Activated CD4-positive, alpha-beta memory T cell treated with anti-CD3 and anti-CD28 coated beads, Interleukin-2, amount 10 ng/mL, durations not matched to agents 7 days and 5 days (primary cell): ENCODE measurements at regions not wholly inside any gene's neighbourhood (a gene's known extent, or its start where the extent isn't known, plus 50 kb on each side); places are given as distances from the start of the nearest gene placed in this dataset.
"Not testable (repeated sequence)": the region's sequence is repeated elsewhere in the genome, so short reads cannot be mapped to it uniquely, and the experiment has no call there.

Experiments
- CTCF ChIA-PET: fragments of 350-600 bp; sonication (Branson Sonifier 250); formaldehyde crosslinking; loops from one replicate; lab custom pipeline; 2021; ENCODE audit warnings: antibody characterized with exemption, inconsistent platforms; lab: Charles Lee
- POLR2A ChIA-PET: fragments of 350-600 bp; sonication (Branson Sonifier 250); formaldehyde crosslinking; loops from one replicate; lab custom pipeline; 2021; ENCODE audit warnings: antibody characterized with exemption; lab: Charles Lee
- DNase-seq: peaks from one replicate; pipeline ENCODE4 v3.0.0-alpha.2; 2020
- H3K27ac Mint-ChIP-seq: one replicate; pipeline ENCODE4 v1.8.0; 2021; ENCODE audit warnings: mild to moderate bottlenecking, mixed read lengths
- H3K27me3 Mint-ChIP-seq: one replicate; pipeline ENCODE4 v1.8.0; 2021; ENCODE audit warnings: mixed read lengths
- H3K36me3 Mint-ChIP-seq: one replicate; pipeline ENCODE4 v1.8.0; 2021; ENCODE audit warnings: low read depth, mixed read lengths
- H3K4me1 Mint-ChIP-seq: one replicate; pipeline ENCODE4 v1.8.0; 2021; ENCODE audit warnings: mixed read lengths
- H3K4me3 Mint-ChIP-seq: one replicate; pipeline ENCODE4 v1.8.0; 2021; ENCODE audit warnings: mild to moderate bottlenecking, mixed read lengths
- H3K9me3 Mint-ChIP-seq: one replicate; pipeline ENCODE4 v1.8.0; 2021; ENCODE audit warnings: mixed read lengths

GRCh38 chrX:114038358-114038757, 545.5 kb upstream of the HTR2C start:
- Mint-ChIP-seq H3K36me3 (no peaks in the 10 kb centered on the region), H3K27me3 (no peaks in the 10 kb centered on the region), H3K9me3 (no peaks in the 10 kb centered on the region), H3K4me1 (no peaks in the 10 kb centered on the region), H3K27ac (no peak overlapping the region), H3K4me3 (no peak overlapping the region)
- ChIA-PET CTCF (no interaction called here), POLR2A (no interaction called here)
- DNase-seq, result no peak

DNA sequence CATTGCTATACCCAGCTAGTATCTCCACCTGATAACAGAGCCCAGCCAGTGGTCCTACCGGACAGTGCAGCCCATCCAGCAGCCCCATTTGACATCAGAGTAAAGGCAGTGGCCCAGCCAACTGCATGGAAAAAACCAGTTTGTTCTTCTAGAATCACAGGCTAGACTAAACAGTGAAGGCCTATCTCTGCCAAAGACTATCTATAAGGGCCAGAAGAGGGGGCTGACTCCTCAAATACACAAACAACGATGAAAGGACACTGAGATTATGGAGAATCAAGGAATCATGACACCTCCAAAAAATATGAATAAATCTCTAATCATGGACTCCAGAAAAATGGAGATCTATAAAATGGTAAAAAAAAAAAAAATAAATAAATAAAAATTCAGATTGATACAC, 546.4 kb upstream of the HTR2C start:
- no peaks in the 10 kb centered on the region for H3K27me3 Mint-ChIP-seq
- ChIA-PET CTCF (no interaction called here), POLR2A (no interaction called here)
- no peak for DNase-seq
- H3K9me3 Mint-ChIP-seq, result no peaks in the 10 kb centered on the region
- H3K36me3 Mint-ChIP-seq, result no peaks in the 10 kb centered on the region
- H3K4me3 Mint-ChIP-seq, result no peak overlapping the region
- H3K27ac Mint-ChIP-seq, result no peak overlapping the region
- H3K4me1 Mint-ChIP-seq, result no peaks in the 10 kb centered on the region

DNA sequence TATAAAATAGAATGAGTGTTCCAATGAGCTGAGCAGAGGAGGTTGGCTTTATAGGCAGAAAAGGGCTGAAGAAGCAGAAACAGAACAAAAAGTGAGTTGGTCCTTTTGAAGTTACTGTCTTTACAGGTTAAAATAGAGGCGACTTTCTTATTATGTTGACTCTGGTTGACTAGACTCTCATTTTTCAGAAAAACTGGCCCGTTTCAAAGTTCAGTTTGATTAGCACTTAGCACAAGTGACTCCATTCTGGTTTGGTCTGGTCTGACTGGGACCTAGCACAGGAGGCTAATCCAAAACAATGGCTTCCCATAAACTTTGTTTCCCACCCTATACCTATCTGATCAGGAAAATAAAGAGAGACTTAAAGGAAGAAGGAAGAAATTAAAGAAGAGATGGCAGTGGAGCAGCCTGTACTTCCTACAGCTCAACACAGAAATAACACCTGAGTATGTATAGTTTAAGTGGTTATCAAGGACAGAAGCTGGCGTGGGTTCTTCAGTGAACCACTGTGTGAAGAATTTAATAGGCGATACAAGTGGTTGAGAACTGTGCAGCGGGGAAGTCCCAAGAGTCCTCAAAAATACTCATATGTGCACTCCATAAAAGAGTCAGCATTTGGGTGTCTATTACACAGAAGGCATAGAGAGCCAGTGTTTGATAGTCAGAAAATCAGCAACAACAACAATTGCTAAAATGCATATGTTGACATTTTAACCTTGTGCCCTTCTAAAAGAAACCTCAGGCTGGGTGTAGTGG, 554.8 kb upstream of the HTR2C start:
- CTCF ChIA-PET, result no interaction called here
- Mint-ChIP-seq H3K36me3 (no peaks in the 10 kb centered on the region), H3K4me3 (no peak overlapping the region), H3K4me1 (no peaks in the 10 kb centered on the region), H3K27ac (no peak overlapping the region), H3K27me3 (no peaks in the 10 kb centered on the region), H3K9me3 (peaks cover 2% of the 10 kb centered on the region)
- POLR2A ChIA-PET, result no interaction called here
- DNase-seq, result no peak

- no peak overlapping the region for H3K27ac Mint-ChIP-seq
- ChIA-PET POLR2A (no interaction called here), CTCF (no interaction called here)
- no peaks in the 10 kb centered on the region for H3K27me3 Mint-ChIP-seq
- H3K9me3 Mint-ChIP-seq, result no peaks in the 10 kb centered on the region
- DNase-seq, result no peak
- H3K4me1 Mint-ChIP-seq, result no peaks in the 10 kb centered on the region
- no peaks in the 10 kb centered on the region for H3K36me3 Mint-ChIP-seq
- no peak overlapping the region for H3K4me3 Mint-ChIP-seq
Observed at GRCh38 chrX:114017086-114017485, 566.8 kb upstream of the HTR2C start.

DNA sequence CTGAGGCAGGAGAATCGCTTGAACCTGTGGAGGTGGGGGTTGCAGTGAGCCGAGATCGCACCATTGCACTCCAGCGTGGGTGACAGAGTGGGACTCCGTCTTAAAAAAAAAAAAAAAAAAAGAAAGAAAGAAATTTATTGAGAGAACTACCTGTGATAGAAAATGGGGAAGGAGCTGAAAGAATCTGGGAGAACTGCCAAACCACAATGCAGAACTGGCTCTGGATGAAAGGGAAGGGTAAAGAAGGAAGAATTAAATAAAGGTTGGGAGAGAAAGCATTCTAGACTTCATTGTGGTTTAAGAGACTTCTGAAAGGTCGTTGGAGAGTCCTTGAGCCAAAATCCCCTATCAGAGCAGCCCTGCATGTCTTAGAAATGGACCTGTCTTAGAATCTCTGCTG, 567.9 kb upstream of the HTR2C start:
- POLR2A ChIA-PET, result no interaction called here

GRCh38 chrX:114006664-114007063, 577.2 kb upstream of the HTR2C start:
- Mint-ChIP-seq H3K27ac (no peak overlapping the region), H3K9me3 (peaks cover 4% of the 10 kb centered on the region), H3K4me3 (no peak overlapping the region), H3K4me1 (no peaks in the 10 kb centered on the region), H3K27me3 (no peaks in the 10 kb centered on the region), H3K36me3 (no peaks in the 10 kb centered on the region)
- ChIA-PET CTCF (no interaction called here), POLR2A (no interaction called here)
- no peak for DNase-seq

More for the DNA sequence above, 567.9 kb upstream of the HTR2C start:
- H3K27ac Mint-ChIP-seq, result no peak overlapping the region
- H3K4me1 Mint-ChIP-seq, result no peaks in the 10 kb centered on the region
- no peak overlapping the region for H3K4me3 Mint-ChIP-seq
- no peak for DNase-seq
- no peaks in the 10 kb centered on the region for H3K27me3 Mint-ChIP-seq
- no peaks in the 10 kb centered on the region for H3K36me3 Mint-ChIP-seq
- CTCF ChIA-PET, result no interaction called here
- H3K9me3 Mint-ChIP-seq, result no peaks in the 10 kb centered on the region

DNA sequence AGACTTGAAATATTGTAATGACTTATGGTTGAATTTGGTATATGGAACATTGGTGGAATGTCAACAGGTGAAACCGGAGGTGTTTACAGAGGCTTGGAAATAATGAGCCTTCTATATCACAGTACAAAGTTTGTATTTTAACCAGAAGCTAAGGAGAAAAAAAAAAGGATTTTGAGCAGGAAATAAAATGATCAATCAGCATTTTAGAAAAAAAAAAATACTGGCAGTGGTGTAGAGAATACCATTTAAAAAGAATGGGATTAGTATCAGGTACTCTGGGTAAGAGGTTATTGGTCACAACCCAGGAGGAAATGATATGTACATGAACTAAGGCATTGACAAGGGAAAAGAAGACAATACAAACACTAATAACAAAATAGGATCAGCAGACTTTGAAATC, 587.1 kb upstream of the HTR2C start:
- ChIA-PET POLR2A (no interaction called here), CTCF (no interaction called here)
- H3K9me3 Mint-ChIP-seq, result peaks cover 4% of the 10 kb centered on the region
- no peak overlapping the region for H3K27ac Mint-ChIP-seq
- H3K4me1 Mint-ChIP-seq, result no peaks in the 10 kb centered on the region
- no peaks in the 10 kb centered on the region for H3K36me3 Mint-ChIP-seq
- H3K27me3 Mint-ChIP-seq, result no peaks in the 10 kb centered on the region
- no peak for DNase-seq
- no peak overlapping the region for H3K4me3 Mint-ChIP-seq

GRCh38 chrX:113991720-113992119, 592.2 kb upstream of the HTR2C start:
- CTCF ChIA-PET, H3K4me1 Mint-ChIP-seq, H3K9me3 Mint-ChIP-seq, H3K4me3 Mint-ChIP-seq, H3K27ac Mint-ChIP-seq, POLR2A ChIA-PET, H3K27me3 Mint-ChIP-seq, H3K36me3 Mint-ChIP-seq, DNase-seq: not testable (repeated sequence)

GRCh38 chrX:113990669-113991068, 593.2 kb upstream of the HTR2C start:
- H3K27me3 Mint-ChIP-seq, H3K36me3 Mint-ChIP-seq, H3K4me1 Mint-ChIP-seq, POLR2A ChIA-PET, H3K4me3 Mint-ChIP-seq, DNase-seq, H3K27ac Mint-ChIP-seq, H3K9me3 Mint-ChIP-seq, CTCF ChIA-PET: not testable (repeated sequence)

DNA sequence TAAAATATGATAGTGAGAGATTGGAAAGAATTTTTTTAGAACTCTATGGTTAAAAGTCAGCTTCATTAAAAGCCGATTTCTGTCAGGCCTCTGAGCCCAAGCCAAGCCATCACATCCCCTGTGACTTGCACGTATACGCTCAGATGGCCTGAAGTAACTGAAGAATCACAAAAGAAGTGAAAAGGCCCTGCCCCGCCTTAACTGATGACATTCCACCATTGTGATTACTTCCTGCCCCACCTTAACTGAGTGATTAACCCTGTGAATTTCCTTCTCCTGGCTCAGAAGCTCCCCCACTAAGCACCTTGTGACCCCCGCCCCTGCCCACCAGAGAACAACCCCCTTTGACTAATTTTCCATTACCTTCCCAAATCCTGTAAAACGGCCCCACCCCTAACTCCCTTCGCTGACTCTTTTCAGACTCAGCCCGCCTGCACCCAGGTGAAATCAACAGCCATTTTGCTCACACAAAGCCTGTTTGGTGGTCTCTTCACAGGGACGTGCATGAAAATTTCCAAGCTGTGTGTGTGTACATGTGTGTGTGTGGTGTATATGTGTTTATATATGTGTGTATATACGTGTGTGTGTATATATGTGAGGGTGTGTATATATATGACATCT, 595.5 kb upstream of the HTR2C start:
- POLR2A ChIA-PET, H3K4me1 Mint-ChIP-seq, H3K36me3 Mint-ChIP-seq, DNase-seq, H3K27me3 Mint-ChIP-seq, H3K27ac Mint-ChIP-seq, H3K4me3 Mint-ChIP-seq, CTCF ChIA-PET, H3K9me3 Mint-ChIP-seq: not testable (repeated sequence)

GRCh38 chrX:113986427-113986826, 597.5 kb upstream of the HTR2C start:
- Mint-ChIP-seq H3K4me1 (no peaks in the 10 kb centered on the region), H3K27me3 (no peaks in the 10 kb centered on the region), H3K36me3 (no peaks in the 10 kb centered on the region), H3K27ac (no peak overlapping the region), H3K4me3 (no peak overlapping the region), H3K9me3 (no peaks in the 10 kb centered on the region)
- ChIA-PET POLR2A (no interaction called here), CTCF (no interaction called here)
- no peak for DNase-seq

DNA sequence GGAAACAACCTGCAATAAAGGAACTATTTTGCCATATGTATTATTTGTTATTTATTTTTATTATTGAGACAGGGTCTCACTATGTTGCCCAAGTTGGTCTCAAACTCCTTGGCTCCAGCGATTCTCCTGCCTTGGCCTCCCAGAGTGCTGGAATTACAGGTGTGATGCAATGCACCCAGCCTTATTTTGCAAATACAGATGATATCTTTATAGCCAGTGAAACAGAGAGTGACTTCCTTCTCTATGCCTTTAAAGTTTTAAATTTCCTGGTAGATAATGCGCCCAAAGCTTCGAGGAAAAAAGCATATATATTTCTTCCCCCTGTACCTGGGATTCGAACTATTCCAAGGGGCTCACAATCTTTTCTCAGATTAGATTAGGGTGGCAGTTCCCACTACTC, 601.1 kb upstream of the HTR2C start:
- DNase-seq, result no peak
- POLR2A ChIA-PET, result no interaction called here
- Mint-ChIP-seq H3K4me1 (no peaks in the 10 kb centered on the region), H3K9me3 (no peaks in the 10 kb centered on the region), H3K4me3 (no peak overlapping the region), H3K27me3 (no peaks in the 10 kb centered on the region), H3K27ac (no peak overlapping the region), H3K36me3 (no peaks in the 10 kb centered on the region)
- CTCF ChIA-PET, result no interaction called here

GRCh38 chrX:113980953-113981352, 602.9 kb upstream of the HTR2C start:
- Mint-ChIP-seq H3K36me3 (no peaks in the 10 kb centered on the region), H3K27ac (no peak overlapping the region), H3K27me3 (no peaks in the 10 kb centered on the region), H3K4me3 (no peak overlapping the region), H3K4me1 (no peaks in the 10 kb centered on the region), H3K9me3 (no peaks in the 10 kb centered on the region)
- DNase-seq, result no peak
- CTCF ChIA-PET, result no interaction called here
- POLR2A ChIA-PET, result no interaction called here

- Mint-ChIP-seq H3K36me3 (no peaks in the 10 kb centered on the region), H3K4me3 (no peak overlapping the region), H3K9me3 (no peaks in the 10 kb centered on the region), H3K27me3 (no peaks in the 10 kb centered on the region), H3K4me1 (no peaks in the 10 kb centered on the region), H3K27ac (no peak overlapping the region)
- ChIA-PET CTCF (no interaction called here), POLR2A (no interaction called here)
- no peak for DNase-seq
Observed at GRCh38 chrX:113977887-113978286, 606.0 kb upstream of the HTR2C start.
